ENCODE measurements at regions not wholly inside any gene's neighbourhood (a gene's known extent, or its start where the extent isn't known, plus 50 kb on each side); places are given as distances from the start of the nearest gene placed in this dataset.

- TF ChIP-seq, protein P1, sequence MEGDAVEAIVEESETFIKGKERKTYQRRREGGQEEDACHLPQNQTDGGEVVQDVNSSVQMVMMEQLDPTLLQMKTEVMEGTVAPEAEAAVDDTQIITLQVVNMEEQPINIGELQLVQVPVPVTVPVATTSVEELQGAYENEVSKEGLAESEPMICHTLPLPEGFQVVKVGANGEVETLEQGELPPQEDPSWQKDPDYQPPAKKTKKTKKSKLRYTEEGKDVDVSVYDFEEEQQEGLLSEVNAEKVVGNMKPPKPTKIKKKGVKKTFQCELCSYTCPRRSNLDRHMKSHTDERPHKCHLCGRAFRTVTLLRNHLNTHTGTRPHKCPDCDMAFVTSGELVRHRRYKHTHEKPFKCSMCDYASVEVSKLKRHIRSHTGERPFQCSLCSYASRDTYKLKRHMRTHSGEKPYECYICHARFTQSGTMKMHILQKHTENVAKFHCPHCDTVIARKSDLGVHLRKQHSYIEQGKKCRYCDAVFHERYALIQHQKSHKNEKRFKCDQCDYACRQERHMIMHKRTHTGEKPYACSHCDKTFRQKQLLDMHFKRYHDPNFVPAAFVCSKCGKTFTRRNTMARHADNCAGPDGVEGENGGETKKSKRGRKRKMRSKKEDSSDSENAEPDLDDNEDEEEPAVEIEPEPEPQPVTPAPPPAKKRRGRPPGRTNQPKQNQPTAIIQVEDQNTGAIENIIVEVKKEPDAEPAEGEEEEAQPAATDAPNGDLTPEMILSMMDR (IDR thresholded peaks at IDR 0.05) = no peak
- TF ChIP-seq EP300 (IDR thresholded peaks at IDR 0.05) = no peak
- TF ChIP-seq POLR2A (IDR thresholded peaks at IDR 0.05) = no peak
These were observed 220.3 kb upstream of the SKOR2 start for GRCh38 chr18:47471784-47472183.
